Stimulated activated CD4-positive, alpha-beta T cell treated with anti-CD3 and anti-CD28 coated beads, Interleukin-4, amount 100 ng/mL, for 4 hours (primary cell): ENCODE measurements at regions not wholly inside any gene's neighbourhood (a gene's known extent, or its start where the extent isn't known, plus 50 kb on each side); places are given as distances from the start of the nearest gene placed in this dataset.

Source experiments
- DNase-seq, 2 experiments: peaks; one replicate each; pipeline ENCODE4 v3.0.0-alpha.2; 2020

DNA sequence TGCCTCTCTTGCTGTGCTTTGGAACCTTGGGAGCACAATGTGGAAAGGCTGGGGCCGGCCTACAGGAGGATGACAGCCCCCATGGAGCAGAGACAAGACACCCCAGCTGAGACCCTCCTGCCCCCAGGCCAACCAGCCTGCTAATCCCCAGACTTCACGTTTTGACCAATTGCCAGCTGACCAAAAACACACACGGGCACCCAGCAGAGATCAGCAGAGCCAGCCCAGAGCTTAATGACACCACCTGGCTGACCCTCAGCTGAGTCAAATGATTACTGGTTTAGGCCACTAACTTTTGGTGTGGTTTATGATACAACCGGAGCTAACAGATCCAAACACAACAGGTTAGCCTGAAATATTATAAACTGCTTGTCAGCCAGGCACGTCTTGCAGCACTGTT is 111.2 kb upstream of the KIF5B start:
- DNase-seq: no peak

DNA sequence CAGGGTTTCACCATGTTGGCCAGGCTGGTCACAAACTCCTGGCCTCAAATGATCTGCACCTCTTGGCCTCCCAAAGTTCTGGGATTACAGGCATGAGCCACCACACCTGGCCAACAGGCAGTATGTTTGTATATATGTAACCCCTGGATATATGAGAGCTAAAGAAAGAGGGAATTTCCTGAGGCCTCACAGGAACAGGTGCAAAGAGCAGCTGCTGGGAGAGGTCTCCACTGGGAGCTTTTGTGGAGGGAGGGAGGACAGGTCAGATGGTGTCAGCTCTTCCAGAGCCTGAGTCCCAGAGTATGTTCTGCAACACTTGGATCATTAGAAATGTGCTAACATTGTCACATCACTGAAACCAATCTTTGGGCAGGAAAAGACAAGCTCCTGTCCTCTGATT is 110.1 kb upstream of the KIF5B start:
- no peak for DNase-seq

DNA sequence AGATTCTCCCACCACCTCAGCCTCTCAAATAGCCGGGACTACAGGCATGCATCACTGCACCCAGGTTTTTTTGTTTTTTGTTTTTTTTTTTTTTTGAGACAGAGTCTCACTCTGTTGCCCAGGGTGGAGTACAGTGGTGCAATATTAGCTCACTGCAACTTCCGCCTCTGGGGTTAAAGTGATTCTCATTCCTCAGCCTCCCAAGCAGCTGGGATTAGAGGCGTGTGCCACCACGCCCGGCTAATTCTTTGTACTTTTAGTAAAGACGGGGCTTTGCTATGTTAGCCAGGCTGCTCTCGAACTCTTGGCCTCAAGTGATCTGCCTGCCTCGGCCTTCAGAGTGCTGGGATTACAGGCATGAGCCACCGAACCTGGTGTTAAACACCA is 107.5 kb upstream of the KIF5B start:
- DNase-seq: no peak

DNA sequence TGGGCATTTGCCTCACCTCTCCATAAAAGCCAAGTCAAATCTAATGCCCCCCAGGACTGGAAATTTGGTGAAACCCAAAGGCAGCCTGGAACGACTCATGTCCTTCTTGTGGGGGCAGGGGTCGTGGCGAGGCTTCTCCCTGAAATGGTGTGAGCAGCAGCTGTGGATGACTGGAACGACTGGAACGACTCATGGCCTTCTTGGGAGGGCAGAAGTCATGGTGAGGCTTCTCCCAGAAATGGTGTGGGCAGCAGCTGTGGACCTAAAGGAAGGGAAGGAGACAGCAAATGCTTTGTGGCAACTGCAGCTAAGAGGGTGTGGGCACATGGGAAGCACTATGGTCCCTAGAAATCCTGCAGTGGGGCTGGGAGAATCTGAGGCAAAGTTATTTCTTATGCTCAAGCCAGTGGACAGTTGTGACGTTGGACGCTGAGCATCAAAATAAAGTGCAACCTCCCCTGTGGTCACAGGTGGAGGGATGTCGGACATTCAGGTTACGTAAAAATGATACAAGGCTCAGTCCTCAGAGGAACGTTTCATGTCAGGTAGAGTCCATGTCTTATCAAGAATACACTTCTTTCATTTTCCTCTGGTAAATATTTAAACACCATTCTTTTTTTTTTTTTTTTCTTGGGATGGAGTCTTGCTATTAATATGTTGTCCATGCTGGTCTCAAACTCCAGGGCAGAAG is 107.0 kb upstream of the KIF5B start:
- DNase-seq: no peak

DNA sequence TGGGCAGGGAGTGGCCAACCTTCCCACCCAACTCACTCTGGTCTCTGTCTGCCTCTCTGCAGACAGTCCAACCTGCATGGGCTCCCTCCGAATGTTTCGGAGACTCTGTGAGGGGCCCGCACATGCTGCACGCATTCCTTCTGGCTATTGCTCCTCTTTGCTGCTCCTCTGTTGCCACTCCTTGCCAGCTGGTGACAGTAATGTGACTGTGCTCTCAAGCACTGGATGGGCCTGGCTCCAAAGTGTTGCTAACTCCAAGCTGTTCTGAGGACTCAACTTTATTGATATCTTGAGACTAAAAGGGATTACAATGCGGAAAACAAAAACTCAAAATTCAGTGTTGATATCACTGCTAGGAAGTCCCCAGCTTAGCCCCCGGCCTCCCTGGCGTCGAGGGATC is 105.4 kb upstream of the KIF5B start:
- DNase-seq: no peak

DNA sequence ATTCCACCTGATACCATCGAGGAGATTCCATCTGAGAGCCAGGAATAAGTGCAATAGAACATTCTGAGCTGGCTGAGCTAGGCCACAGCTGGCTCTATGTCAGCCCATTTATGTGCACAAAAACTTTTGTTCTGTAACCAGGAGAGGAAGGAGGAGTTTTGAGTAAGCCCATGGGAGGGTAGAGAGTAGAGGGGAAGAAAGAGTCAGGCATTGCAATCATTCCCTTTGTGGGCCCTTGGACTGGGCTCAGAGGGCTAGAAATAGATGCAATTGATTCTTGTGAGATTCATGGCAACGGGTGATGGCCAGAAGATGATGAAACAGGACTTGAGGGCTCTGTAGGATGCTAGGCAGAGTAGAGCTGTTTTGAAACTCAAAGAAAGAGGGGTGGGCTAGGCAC is 104.6 kb upstream of the KIF5B start:
- DNase-seq: no peak

DNA sequence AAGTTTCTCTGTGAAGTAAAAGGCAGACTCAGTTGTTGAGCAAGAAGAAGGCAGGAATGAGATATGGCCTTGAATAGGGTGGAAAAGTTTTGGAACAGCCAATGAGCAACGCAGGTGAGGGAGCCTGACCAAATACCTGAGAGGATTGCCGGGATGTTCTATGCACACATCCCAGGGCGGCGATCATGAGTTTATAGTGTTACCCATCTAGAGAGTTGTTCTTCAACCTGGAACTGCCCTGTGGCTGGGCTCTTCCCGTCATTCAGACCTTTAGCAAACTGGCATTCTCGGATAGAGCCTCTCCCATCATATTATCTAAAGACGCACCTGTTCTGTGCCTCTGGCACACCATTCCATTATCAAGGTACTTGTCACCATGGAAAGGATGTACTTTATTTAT is 103.0 kb upstream of the KIF5B start:
- no peak for DNase-seq

DNA sequence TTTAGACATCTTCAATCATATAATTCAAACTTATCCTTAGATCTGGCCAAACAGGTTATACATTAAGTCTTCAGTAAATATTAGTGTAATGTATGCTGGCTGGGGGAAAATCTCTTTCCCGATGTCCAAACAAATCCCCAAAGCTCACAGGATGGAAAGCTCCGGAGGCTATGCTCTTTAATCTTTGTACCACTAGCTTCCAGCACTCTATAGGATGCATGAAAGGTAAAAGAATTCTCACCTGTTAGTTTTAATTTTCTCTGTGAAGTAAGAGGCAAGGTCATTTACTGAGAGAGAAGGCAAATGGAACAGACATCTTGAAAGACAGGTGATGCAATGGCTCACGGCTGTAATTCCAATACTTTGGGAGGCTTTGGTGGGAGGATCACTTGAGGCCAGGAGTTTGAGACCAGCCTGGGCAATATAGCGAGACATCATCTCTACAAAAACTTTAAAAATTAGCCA is 99.8 kb upstream of the KIF5B start:
- DNase-seq: no peak

DNA sequence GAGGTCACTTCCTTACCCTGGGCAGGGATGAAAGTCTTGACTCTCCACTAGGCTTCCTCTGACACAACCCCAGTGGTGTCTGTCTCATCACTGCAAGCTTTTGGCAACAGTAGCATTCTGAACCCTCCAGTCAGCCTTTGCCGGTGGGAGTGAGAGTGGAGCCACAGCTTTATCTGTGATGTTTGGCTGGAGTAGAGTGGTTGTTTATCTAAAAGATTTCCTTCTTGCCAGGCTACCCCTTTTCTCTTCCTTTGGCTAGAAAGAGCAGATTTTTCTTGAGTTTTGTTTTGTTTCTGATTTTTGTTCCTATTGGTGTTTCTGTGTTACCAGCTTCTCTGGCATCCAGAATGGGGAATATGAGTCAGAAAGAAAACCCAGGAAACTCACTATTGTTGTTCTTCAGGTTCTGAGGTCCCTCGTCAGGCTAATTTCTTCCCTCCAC is 98.9 kb upstream of the KIF5B start:
- no peak for DNase-seq

DNA sequence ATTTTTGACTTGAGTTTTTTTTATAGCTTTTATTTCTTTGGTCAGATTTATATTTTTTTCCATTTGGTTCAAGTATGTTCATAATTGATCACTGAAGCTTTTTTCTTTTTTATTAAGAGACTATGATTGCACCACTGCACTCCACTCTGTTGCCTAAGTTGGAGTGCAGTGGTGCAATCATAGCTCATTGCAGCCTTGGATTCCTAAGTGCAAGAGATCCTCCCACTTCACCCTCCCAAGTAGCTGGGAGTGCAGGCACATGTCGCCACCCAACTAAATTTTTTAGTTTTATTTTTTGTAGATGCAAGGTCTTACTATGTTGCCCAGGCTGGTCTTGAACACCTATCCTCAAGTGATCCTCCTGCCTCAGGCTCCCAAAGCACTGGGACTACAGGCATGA is 97.7 kb upstream of the KIF5B start:
- no peak for DNase-seq

DNA sequence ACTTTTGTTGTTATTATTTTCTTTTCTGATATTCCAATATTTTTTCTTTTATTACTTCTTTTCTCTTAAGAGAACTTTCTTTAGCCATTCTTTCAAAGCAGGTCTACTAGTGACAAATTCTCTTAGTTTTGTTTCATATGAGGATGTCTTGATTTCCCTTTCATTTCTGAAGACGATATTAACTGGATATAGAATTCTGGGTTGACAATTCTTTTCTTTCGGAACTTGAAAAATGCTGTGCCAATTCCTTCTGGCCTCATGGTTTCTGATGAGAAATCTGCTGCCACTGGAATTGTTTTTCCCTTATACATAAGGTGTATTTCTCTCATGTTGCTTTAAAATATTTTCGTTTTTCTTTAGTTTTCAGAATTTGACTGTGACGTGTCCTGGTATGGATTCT is 97.0 kb upstream of the KIF5B start:
- DNase-seq: no peak

DNA sequence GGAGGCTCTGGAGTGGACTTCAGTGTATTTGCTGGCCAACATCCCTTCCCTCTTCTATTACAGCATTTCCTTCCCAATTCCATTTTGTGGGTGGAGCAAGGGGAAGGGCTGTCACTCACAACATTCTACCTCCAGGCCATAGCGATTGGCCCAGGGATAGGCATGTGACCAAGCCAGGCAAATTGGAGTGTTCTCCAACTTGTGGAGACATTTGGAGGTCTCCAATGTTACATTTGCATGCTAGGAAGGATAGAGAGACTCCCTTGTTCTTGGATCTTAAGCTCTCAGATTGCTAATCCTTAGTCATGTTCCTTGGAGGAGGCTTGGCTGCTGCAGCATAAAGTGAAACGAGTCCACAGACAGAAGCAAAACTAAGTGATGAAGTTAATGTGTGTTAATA is 95.6 kb upstream of the KIF5B start:
- no peak for DNase-seq

DNA sequence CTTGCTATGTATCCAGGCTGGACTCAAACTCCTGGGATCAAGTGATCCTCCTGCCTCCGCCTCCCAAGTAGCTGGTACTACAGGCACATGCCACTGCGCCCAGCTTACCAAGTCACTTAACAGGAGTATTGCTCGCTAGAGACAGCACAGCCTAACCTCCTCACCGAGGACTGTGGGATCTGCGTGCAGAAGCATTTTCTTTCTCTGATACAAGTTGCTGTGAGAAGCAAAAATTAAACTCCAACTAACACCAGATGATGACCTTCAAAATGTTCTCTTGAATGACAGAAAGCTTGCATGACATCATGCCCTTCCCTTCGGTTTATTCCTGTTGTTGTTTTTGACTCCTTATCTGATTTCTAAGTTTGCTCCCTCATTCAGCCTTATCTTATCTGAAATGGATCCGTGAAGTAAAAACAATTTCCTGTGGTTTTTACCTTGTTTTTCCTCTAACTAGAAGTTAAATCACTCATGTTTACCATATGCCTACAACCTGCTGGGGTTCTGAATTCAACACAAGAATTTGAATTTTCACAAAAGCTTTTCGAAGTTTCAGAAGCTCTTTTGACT is 94.4 kb upstream of the KIF5B start:
- DNase-seq: no peak

DNA sequence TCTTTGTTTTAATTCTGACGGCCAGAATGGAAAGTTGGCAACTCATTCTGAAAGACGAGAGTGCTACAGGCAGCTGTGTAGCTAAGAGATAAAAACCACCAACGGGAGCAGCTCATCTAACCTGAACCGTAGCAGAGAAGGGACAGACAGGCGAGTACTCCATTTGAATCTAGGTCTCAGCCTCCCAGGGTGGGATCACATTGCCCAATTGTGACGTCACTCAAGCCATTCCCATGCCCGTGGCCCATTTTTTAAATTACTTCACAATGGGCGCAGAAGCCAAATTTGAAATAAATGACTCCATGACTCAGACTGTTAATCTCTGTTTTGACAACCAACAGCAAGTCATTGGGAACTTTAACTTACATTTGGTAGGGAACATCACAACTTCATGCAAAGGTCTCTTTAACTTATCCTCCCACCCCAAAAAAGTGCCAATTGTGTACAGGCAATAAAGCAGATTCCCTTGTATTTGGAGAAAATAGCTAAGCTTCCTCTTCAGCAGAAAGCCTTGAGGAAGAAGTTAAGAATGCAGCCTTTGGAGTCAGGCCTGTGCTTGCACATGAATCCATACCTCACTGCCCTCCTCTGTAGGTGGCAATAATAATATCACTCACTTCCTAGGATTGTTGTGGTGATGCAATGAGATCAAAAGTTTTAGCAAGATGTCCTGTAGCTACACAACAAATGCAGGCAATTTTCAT is 93.2 kb upstream of the KIF5B start:
- DNase-seq: no peak

DNA sequence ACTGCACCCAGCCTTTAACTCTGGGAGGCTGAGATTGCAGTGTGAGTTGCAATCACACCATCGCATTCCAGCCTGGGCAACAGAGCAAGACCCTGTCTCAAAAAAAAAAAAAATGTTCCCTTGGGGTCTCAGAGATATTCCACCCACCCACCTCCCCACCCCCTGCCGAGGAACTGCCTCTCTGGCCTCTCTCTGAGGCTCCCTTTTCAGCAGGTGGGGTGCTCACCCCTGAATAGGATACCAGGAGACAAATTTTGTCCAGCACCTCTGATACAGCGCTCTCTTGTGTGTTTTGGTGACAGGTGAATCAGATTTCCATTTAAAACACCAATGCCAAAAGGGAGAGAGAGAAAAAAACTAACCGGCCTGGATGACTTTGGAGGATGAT is 92.6 kb upstream of the KIF5B start:
- DNase-seq: no peak

DNA sequence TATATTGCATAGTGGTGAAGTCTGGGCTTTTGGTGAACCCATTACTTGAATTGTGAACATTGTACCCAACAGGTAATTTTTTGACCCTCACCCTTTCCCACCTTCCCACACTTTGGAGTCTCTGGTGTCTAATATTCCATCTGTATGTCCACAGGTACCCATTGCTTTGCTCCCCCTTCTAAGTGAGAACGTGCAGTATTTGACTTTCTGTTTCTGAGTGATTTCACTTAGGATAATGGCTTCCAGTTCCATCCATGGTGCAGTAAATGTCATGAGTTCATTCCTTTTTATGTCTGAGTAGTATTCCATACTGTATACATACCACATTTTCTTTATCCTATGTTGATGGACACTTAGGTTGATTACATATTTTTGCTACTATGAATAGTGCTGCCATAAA is 91.5 kb upstream of the KIF5B start:
- no peak for DNase-seq

DNA sequence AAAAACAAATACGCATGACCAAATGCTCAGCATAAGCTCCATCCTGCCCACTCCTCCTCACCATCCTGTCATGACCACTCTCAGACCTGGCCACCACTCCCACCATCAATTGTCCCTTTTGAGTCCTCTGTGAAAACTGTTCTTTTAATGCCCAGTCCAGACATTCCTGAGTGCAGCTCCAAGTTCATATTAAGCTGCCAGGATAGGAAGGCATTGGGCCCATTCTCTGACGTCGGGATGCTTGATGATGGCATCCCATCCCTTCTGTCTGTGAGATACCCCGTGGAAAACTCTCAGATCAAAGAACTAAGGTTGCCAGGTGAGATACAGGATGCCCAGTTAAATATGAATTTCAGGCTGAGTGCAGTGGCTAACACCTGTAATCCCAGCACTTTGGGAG is 89.9 kb upstream of the KIF5B start:
- no peak for DNase-seq

DNA sequence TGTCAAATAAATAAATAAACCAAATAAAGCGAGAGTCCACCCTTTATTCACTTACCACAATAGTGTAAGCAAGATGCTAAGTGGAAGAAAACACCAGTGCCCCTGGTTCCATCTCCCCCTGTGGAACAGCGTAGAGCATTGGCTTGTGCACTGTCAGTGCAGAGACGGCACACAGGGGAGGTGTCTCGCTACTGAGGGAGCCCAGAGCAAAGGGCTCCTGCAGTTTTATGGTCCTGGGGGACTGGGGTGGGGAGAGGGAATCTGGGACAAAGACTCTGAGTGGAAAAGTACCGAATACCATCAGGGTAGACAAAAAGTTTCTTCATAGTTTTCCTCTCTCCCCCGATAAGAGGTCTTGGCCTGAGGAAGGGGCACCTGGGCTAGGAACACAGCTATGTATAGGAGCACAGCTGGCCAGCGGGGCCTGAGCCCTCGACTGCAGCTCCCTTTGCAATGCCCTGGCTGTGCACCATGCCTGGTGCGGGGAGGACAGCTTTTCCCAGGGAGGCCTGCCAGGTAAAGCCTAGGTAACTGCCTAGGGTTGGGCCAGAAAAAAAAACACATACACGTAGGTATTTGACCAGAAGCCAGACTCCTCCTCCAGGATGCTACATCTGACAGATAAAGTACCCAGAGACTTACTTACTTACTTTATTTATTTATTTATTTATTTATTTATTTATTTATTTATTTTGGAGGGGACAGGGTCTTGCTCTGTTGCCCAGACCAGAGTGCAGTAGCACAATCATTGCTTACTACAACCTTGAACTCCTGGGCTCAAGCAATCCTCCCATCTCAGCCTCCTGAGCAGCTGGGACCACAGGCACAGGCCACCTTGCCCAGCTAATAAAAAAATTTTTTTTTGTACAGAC is 88.8 kb upstream of the KIF5B start:
- no peak for DNase-seq

DNA sequence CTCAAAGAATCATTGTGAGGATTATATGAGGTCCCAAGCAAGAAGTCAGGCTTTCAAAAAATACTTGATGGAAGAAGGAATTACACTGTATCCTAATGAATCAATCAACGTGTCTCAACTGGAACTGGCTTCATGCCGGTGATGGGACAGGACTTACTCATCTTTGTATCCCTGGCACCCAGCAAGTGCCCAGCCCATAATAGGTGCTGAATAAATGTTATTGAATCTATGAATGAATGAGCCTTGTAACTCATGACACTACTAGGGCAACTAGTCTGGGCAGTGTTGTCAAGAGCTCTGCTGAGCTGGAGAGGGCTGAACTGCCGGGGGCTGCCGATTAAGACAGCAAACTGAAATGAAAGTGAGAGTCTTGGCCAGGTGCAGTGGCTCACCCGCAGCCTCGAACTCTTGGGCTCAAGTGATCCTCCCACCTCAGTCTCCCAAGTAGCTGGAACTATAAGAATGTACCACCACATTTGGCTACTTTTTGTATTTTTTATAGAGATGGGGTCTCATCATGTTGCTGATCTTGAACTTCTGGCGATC is 87.2 kb upstream of the KIF5B start:
- DNase-seq: no peak

DNA sequence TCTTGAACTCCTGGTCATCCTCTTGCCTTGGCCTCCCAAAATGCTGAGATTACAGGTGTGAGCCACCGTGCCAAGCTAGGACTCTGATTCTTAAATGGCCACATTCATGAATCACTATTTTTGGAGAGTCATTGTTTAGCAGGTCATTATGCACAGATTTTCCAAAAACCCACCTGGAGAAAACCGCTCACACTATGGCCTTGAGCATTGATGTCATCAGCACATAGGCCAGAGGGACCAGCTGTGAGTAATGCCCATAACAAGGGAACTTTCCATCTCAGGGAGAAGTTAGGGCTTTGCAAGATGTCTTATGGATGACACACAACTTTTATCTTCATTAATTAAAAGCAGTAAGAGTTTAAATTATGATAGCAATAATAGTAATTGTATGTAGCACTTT is 86.4 kb upstream of the KIF5B start:
- DNase-seq: no peak

DNA sequence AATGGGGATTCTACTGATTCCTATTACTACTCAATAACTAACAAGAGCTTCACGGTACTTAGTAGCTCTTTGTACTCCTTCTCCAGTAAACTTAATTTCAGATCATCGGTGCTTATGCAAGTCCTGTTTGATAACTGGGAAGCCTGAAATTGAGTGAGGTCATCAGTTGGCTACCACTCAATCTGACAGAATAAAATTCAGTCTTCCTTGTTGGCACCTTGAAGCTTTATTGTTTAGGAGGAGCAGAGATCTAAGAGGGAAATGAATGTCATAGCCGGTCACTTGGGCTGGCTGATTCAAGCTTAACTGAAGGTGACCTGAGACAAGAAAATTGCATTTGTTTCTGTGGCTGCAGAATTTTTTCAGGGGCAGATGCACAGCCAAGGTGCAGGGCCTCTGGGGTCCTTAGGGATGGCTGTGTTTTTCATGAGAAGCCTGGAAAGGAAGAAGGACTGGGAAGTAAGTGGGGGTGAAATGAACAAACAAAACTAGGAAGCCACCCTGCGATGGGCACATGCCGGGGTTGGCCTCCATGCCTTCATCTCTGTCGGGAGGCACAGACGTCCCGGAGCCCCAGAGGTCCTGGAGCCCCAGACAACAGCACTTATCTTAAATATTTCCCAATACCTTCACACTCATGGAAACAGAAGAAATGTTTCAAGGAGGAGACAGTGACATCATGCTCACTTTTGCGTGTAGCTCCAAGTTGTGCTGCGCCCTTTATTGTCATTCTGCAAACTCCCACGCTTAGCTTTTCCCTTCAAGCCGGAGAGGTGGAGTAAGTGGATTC is 85.0 kb upstream of the KIF5B start:
- DNase-seq: no peak

DNA sequence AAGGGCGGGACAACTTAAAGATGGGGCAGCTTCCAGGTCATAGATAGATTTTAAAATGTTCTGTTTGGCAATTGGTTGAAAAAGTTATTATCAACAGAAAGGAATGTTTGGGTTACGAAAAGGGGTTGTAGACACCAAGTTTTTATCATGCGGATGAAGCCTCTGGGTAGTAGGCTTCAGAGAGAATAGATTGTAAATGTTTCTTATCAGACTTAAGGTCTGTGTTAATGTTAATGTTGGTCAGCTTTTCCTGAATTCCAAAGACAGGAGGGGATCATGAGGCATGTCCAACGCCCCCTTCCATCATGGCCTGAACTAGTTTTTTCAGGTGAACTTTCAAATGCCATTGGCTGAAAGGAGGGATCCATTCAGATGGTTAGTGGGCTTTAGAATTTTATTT is 84.2 kb upstream of the KIF5B start:
- no peak for DNase-seq
